Activated T-cell treated with anti-CD3 and anti-CD28 coated beads for 48 hours (primary cell): ENCODE measurements at regions not wholly inside any gene's neighbourhood (a gene's known extent, or its start where the extent isn't known, plus 50 kb on each side); places are given as distances from the start of the nearest gene placed in this dataset.
"Not testable (repeated sequence)": the region's sequence is repeated elsewhere in the genome, so short reads cannot be mapped to it uniquely, and the experiment has no call there.

Experiments used
- DNase-seq: peaks from one replicate; pipeline ENCODE4 v3.0.0-alpha.2; 2020; ENCODE audit warnings: low read depth

- no peak for DNase-seq
Observed at GRCh38 chr9:32886021-32886420, 102.7 kb downstream of the TMEM215 start.

- DNase-seq: not testable (repeated sequence)
Observed at GRCh38 chr9:32894485-32894884, 106.9 kb downstream of the APTX start.

GRCh38 chr9:32899181-32899580 lies 102.2 kb downstream of the APTX start:
- DNase-seq: no peak

GRCh38 chr9:32899761-32900160 lies 101.7 kb downstream of the APTX start:
- DNase-seq: no peak

- DNase-seq: no peak
Observed at GRCh38 chr9:32906213-32906612, 95.2 kb downstream of the APTX start.

GRCh38 chr9:32915802-32916201 lies 85.6 kb downstream of the APTX start:
- no peak for DNase-seq

GRCh38 chr9:32918628-32919027 lies 82.8 kb downstream of the APTX start:
- DNase-seq: no peak
